ENCODE measurements at regions not wholly inside any gene's neighbourhood (a gene's known extent, or its start where the extent isn't known, plus 50 kb on each side); places are given as distances from the start of the nearest gene placed in this dataset.

GRCh38 chr5:73337586-73338255 is 110.9 kb downstream of the FOXD1 start:
- TF ChIP-seq, protein P1, sequence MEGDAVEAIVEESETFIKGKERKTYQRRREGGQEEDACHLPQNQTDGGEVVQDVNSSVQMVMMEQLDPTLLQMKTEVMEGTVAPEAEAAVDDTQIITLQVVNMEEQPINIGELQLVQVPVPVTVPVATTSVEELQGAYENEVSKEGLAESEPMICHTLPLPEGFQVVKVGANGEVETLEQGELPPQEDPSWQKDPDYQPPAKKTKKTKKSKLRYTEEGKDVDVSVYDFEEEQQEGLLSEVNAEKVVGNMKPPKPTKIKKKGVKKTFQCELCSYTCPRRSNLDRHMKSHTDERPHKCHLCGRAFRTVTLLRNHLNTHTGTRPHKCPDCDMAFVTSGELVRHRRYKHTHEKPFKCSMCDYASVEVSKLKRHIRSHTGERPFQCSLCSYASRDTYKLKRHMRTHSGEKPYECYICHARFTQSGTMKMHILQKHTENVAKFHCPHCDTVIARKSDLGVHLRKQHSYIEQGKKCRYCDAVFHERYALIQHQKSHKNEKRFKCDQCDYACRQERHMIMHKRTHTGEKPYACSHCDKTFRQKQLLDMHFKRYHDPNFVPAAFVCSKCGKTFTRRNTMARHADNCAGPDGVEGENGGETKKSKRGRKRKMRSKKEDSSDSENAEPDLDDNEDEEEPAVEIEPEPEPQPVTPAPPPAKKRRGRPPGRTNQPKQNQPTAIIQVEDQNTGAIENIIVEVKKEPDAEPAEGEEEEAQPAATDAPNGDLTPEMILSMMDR (IDR thresholded peaks at IDR 0.05; ENCODE audit: unreplicated experiment in 3 of 3), result no peak
- no peaks in the 10 kb centered on the region for H3K36me3 Mint-ChIP-seq (ENCODE audit: low read depth)
- peaks cover 13% of the 10 kb centered on the region for H3K27me3 Mint-ChIP-seq (ENCODE audit: low read depth)
- peaks cover 25% of the 10 kb centered on the region for H3K4me1 Mint-ChIP-seq
- no peak overlapping the region for H3K4me3 Mint-ChIP-seq
- H3K27ac Mint-ChIP-seq, result peak overlapping the region; percentile 83 to 87 (median 85)
- peaks cover 3% of the 10 kb centered on the region for H3K9me3 Mint-ChIP-seq

GRCh38 chr5:73336366-73336765 is 112.2 kb downstream of the FOXD1 start:
- TF ChIP-seq, protein P1 (IDR thresholded peaks at IDR 0.05; ENCODE audit: unreplicated experiment in 3 of 3), result no peak
- Mint-ChIP-seq H3K27ac (peak overlapping the region in 1 of 3 experiments; percentile 33), H3K9me3 (peaks cover 16% of the 10 kb centered on the region), H3K4me3 (no peak overlapping the region), H3K4me1 (peaks cover 25% of the 10 kb centered on the region), H3K27me3 (ENCODE audit: low read depth) (peaks cover 17% of the 10 kb centered on the region), H3K36me3 (ENCODE audit: low read depth) (no peaks in the 10 kb centered on the region)

DNA sequence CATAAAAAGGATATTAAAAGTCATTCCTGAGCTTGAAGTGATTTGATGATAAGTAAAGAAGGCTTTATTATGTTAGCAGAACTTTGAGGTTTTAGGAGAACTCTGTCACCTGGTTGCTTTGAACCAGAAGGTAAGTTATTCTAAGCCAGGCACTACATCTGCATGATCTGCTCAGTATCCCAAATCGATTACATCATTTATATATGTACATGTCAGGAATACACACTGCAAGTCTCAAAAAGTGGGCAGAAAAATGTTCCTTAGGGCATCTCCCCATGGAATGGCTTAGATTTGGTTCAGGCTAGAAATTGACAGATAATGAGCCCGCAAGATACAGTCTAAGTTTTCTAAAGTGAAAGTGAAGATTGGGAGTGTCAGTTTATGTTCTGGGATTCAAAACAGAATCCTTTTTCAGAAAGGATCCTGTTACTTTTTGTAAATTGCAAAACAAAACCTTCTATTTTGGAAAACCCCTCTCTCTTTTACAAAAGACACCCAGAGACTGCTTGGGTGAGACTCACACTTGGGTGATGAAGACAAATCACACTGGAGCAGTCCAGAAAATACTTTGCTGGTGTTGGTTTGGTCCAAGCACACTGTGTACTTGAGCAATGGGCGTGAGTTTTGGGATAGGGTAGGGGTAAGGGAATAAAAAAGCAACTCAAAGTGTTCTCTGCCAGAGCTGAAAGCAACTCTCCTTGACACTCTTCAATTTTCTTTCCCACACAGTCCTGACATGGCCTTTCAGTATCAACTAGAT is 114.5 kb downstream of the FOXD1 start:
- TF ChIP-seq, protein P1 (IDR thresholded peaks at IDR 0.05; ENCODE audit: unreplicated experiment in 3 of 3), result no peak
- Mint-ChIP-seq H3K27ac (no peak overlapping the region), H3K9me3 (peaks cover 22% of the 10 kb centered on the region), H3K36me3 (ENCODE audit: low read depth) (no peaks in the 10 kb centered on the region), H3K27me3 (ENCODE audit: low read depth) (peaks cover 4% of the 10 kb centered on the region), H3K4me3 (no peak overlapping the region), H3K4me1 (peaks cover 20% of the 10 kb centered on the region)

DNA sequence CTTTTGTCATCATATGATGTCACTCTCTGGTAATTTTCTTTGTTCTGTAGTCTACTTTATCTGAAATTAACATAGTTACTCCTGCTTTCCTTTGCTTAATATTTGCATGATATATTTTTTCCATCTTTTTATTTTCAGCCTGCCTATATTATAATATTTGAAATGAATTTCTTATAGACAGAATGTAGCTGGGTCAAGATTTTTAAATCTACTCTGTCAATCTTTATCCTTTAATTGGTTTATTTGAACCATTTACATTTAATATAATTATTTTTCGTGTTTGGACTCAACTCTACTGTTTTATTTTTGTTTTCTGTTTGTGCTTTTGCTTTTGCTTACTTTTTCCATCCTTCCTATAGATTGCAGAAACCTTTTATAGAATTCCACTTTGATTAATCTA is 118.0 kb downstream of the FOXD1 start:
- H3K4me3 Mint-ChIP-seq, result no peak overlapping the region
- peaks cover 5% of the 10 kb centered on the region for H3K27me3 Mint-ChIP-seq (ENCODE audit: low read depth)
- H3K36me3 Mint-ChIP-seq (ENCODE audit: low read depth), result no peaks in the 10 kb centered on the region
- peaks cover 22% of the 10 kb centered on the region for H3K9me3 Mint-ChIP-seq
- no peaks in the 10 kb centered on the region for H3K4me1 Mint-ChIP-seq
- TF ChIP-seq, protein P1 (IDR thresholded peaks at IDR 0.05; ENCODE audit: unreplicated experiment in 3 of 3), result no peak
- no peak overlapping the region for H3K27ac Mint-ChIP-seq

- peaks cover 22% of the 10 kb centered on the region for H3K9me3 Mint-ChIP-seq
- H3K4me1 Mint-ChIP-seq, result no peaks in the 10 kb centered on the region
- H3K36me3 Mint-ChIP-seq (ENCODE audit: low read depth), result no peaks in the 10 kb centered on the region
- H3K27me3 Mint-ChIP-seq (ENCODE audit: low read depth), result peaks cover 22% of the 10 kb centered on the region
- H3K4me3 Mint-ChIP-seq, result no peak overlapping the region
- TF ChIP-seq, protein P1 (IDR thresholded peaks at IDR 0.05; ENCODE audit: unreplicated experiment in 3 of 3), result no peak
- no peak overlapping the region for H3K27ac Mint-ChIP-seq
These were observed 119.9 kb downstream of the FOXD1 start for GRCh38 chr5:73328640-73329039.

Data from nephron (organoid).